GM19238 (cell line): ENCODE measurements at regions not wholly inside any gene's neighbourhood (a gene's known extent, or its start where the extent isn't known, plus 50 kb on each side); places are given as distances from the start of the nearest gene placed in this dataset.

Experiments used
- DNase-seq: peaks from one replicate; pipeline ENCODE4 v3.0.0; 2011; ENCODE audit warnings: low spot score; ENCODE audit not compliant: insufficient read length

DNA sequence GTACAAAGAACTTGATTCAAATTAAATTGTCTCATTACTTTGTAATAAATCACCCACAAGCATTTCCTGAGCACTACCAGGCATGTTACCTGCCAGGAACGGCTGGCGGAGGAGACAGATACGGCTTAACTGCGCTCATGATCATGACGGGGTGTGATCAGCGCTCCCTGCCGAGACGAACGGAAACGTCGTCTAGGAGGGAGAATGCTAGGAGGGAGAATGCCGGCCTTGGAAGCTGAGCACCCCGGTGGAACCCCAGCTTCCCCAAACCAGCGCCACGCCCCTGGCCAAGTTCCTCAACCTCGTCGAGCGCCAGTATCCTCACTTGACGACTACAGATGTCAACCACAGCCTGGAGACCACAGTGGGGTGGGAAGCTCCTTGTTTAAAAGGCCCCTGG lies 272.8 kb downstream of the CTTN start:
- no peak for DNase-seq

DNA sequence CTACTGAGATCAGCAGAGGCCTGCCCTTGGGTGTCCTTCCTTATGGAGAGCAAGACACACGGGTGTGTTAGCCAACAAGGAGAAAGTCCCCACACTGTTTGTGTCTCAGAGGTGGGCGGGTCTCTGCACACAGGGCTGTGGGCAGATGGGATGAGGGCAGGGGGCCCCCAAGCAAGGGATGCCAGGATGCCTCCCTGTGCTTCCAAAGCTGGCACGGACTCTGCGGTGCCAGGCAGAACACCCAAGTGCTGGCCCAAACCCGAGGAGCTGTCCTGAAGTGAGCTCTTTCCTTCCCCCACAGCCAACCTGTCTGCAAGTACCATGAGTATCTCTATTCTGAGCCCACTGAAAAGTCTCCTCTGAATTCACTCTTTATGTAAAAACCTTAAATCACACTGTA lies 273.3 kb downstream of the CTTN start:
- DNase-seq, result no peak

DNA sequence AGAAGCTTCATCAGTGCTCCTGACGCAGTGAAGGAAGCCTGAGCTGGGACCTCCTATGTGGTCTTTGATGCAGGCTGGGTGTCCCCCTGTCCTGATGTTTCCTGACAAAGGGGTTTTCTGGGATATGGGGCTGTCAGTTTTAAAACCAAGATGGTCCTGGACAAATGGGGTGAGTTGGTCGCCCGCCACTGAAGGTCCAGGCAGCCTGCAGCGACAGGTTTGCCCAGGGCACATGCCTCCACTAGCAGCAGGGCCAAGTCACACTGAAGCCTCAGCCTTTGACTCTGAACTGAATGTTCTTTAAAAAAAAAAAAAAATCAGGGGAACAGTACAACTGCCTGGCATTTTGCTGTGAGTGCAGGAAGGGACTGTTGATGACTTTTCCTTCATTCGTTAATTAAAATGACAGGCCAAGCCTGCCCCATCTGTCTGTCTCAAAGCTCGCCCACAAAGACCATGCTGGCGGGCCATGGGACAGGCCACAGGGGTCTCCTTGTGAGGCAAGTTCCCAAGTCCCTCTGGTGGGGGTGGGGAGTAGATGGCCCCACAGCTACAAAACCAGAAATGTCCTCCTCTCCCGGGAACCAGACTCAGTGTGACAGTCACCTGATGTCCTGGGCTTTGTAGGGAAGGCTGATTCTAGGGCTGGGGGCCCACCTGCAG lies 274.8 kb downstream of the CTTN start:
- no peak for DNase-seq

DNA sequence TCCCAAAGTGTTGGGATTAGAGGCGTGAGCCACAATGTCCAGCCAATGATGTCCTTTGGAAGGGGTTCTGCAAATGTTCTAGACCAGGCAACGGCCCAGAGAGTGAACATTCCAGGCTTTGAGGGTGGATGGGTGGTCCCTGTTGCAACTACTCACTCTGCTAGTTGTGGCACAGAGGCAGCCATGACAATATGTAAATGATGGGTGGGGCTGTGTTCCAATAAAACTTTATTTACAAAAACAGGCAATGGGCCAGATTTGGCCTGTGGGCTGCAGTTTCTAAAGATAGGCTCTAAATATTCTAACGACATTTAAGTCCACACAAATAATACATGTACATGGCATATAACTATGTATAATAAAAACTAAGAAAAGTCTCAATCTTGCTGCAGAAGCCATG lies 276.3 kb downstream of the CTTN start:
- DNase-seq, result no peak

DNA sequence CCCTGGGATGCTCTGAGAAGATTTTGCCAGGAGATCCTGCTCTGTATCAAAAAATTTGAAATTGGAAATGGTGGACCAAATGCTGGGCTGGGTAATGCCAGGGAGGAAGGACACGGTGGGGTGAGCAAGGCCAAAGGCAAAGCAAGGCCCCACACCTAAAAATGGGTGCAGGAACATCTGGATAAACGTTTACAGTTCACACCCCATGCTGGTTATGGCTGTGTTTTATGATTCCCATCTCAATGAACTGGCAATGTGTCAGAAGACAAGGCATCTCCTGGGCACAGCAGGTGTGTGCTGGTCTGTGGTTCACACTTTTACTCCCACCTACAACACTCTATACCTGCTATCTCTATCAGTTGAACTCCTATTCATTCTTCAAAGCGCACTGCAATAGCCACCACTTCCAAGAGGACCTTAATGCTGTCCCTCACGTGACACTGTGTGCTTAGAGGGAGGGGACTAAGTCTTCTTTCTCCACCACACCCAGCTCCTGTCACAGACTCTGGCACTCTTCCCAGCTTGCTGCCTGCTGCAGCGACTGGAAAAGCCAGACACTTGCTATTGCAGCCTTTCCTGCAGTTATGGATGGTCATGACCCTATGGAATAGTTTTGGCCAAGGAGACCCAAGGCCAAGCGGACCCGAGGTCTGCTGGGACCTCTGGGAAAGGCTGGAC lies 277.5 kb downstream of the CTTN start:
- DNase-seq, result no peak

DNA sequence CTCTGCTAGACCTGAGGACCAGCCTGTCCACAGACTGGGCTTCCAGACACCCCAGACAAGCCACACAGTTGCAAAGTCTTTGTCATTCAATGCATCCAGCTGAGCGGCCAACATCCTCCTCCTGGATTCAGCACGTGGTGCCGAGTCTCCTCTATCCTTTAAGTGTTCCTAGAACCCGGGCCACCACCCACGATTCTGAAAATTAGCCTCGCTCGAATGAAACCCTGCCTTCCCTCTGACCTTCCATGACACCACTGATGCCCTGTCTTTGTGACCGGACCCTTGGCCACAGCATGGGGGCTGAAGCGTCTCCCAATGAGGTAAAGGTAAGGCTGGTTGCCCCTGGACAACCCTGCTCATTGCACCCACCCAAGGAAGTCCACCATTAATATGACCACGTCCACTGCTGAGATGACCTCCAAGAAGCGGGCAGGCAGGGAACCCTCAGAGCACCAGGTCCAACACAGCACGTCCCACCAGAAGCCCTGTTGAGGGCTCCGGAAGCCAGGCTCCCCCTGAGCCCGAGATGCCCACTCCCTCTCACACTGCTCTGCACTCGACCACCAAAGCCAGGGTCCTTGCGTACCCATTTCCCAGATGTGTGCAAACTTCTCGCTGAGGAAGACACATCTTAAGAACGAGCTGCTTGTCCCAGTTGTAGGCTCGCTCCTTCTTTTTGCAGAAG lies 279.0 kb downstream of the CTTN start:
- no peak for DNase-seq

DNA sequence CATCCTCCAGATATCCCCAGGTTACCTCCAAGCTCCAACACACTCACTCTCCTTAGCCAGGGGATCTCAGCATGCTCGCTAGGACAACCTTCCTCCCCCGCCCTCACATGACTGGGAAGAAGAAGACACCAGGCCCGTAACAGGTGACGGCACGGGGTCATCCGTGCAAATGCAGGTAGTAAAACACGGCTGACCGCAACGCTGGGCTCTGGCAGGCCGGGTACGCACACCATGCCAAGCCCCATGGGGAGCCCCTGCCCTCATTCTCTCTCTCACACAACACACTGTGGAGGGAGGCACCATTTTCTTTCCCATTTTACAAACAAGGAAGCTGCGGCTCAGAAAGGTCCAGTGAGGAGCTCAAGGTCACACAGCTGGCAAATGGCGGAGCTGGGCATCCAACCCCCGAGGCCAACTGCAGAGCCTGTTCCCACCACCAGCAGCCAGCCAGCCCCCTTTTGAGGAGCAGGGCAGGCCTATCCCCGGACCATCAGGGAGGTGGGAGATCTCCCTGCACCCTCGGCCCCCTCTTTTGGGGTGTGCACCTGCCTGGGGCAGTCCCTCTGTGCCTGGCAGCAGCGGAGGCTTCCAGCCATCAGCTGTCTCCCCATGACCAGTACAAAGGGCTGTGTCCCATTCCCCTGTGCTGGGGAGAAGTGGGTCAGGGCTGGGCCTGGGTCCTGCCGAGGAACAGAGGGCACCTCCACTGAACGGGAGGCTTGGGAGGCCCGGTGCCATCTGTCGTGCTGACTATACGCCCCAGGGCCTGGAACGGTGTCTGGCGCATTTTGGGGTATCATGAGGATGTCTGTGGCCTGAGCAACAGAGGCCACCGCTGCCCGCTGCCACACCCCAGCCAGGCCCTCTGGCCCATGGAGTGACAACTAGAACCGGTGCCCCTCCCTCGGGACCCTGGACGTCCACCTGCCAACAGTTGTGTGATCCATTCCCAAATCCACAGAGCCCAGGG lies 280.9 kb downstream of the CTTN start:
- no peak for DNase-seq

DNA sequence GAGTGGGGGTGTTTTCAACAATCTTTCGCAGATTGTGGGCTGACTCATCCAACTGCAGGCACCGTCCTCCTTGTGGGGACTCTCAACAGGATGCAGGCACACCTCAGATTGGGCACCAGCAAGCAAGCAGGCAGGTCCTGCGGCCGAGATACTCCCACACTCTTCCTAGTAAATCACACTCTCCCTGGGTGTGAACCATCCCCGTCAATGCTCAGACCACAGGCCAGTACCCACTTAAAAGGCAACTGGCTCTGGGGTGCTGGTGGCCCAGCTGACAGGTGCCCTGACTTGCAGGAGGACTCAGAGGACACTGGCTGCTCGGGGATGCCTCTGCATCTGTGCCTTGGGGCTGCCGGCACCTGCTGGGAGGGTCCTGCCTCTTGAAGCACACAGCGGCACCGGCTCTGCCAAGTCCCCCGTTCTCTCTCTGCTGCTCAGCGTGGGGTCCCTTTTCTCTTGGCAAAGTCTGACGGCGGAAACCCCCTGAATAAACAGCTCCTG lies 282.5 kb downstream of the CTTN start:
- no peak for DNase-seq

DNA sequence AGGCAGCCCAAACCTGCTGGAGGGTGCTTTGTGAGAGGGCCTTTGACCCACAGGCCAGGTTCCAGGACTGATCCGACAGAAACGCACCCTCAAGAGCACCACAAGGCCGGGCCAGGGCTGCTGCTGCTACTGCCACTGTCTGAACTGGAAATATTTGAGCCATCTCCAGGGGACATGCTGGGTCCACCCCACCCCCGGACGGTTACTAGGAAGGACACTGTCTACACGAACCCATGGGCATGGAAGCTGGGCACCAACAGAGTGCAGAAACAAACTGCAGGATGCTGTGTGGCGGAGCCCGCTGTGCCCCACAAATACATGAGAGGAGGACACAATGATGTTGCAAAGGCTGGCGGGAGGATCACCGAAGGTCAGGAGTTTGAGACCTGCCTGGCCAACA lies 283.7 kb downstream of the CTTN start:
- no peak for DNase-seq

DNA sequence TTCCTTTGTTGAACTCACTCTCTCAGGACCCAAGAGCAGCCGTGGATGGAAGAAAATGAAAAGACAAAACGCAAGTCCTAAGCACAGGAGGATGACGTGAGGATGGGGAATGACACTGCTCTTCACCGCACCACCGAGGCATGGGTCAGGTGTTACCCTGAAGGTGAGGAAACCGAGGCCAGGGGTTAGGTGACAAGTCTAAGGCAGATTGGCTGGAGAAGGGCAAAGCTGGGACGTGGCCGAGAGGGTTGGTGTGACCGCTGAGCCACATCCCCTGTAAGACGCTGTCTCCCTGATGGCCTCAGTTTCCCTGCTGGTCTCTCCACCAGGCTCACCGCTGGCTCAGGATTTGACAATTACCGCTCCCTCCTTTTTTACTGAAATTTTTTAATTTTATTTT lies 284.4 kb downstream of the CTTN start:
- DNase-seq, result no peak

DNA sequence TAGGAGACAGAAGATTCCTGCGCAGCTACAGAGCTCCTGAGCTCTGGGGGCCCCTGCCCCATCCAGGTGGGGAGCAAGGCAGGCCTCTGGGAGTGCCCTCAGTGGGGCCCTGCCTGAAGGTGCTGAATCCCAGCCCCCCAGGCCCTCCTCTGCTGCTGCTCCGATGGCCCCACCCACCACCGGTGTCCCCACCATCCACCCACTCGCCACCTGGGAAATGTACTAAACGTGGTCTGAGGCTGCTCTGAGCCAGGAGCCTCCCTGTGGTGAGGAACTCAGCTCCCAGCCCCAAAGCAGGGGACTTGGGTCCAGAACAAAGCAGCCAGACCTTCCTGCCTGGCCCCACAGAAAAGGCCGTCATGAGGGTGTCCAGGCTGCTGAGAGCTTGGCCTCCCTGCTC lies 289.4 kb downstream of the CTTN start:
- DNase-seq, result no peak

DNA sequence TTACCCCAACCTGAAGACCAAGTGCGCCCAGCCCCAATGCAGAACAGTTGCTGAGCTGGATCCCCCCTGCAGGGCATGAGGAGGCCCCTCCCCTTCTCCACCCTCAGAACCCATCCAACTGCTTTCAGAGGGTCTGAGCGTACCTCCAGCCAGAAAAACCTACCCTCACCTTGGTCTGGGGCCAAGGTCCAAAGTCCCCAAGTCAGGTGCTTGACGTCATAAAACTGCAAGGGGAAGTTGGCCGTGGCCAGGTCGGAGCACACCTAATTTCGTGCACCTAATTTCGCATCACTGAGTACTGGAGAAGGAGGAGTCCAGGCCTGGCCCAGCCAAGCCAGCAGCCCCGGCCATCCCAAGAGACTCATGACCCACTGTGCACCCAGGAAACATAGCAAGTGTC lies 289.8 kb downstream of the CTTN start:
- no peak for DNase-seq

DNA sequence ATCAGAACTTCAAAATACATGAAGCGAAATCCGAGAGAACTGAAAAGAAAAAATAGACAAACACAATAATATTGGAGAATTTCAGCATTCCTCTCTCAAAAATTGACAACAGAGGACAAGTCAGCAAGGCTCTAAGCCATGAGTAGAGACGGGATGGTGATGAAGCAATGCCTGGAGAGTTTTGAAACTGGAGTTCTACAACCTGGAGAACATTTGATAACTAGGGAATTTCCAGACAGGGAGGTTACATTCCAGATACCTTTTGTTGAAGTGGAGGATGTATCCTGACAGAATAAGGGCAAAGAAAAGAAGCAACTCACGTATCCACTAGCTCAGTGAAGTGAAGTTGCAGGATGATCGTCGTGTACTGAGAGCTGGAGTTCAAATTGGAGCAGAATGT lies 291.4 kb downstream of the CTTN start:
- DNase-seq, result no peak

DNA sequence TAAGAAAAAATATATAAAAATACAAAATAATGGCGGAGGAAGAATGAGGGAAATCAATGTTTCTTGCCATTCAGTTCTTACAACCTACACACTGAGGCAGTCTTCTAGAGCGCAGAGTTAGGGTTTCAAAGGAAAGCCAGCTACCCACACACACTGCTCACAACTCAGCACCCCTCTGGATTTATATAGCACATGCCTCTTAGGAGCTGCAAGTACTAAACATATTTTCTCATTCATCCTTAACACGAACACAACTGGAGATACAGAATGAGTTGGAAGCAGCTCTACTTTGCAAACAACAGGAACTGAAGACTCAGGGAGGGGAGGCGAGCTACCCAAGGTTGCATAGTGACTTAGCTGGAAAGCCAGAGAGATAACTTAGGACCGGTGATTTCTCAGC lies 293.8 kb downstream of the CTTN start:
- no peak for DNase-seq

DNA sequence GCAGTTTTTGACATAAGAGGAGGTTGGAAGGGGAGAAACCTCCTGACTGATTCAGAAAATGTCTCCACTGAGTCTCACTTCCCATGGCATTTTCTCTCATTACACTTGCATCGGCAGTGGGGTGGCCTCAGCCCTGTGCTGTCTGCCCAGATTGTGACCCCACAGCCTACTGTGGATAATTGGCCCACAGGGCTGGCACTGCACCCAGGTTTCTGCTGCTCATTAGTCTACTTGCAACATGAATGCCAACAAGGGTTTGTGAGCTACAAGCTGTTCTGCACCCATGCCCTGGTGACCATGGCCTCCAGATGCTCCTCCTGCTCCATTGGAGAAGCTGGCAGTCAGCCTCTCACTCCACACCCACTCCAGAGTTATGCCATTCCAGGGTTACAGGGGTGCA lies 296.0 kb downstream of the CTTN start:
- DNase-seq, result no peak

DNA sequence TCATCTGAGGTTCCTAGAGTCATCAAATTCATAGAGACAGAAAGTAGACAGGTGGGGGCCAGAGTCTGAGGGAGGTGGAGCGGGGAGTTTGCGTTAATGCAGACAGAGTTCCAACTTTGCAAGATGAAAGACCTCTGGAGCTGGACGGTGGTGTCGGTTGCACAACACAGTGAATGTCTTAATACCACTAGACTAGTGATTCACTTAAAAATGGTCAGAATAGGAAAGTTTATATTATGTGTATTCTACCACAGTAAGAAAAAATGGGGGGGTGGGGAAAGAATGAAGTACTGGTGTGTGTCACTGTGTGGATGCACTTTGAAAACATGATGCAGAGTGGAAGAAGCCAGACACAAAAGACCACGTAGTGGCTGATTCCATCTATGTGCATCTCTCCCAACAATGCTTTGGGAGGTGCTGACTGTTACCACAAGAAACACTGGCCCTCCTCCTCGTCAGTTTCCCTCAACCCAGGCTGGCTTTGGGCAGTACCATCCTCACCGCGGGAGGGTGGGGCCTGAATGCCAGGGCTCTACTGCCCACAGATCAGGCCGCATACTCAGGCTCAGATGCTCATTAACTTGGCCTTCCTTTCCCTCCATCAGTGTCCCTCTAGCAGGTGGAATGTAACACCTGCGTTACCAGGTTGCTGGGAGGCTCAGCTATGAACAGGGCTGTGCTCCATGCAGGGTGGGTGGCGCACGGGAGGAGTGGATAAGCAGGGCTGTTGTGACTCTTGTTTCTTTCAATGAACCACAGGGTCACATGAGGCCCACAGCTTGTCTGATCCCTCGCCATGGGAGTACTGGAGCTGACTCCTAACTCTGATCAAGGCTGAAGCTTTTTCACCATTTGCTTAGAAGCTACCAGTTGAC lies 297.0 kb downstream of the CTTN start:
- DNase-seq, result no peak

DNA sequence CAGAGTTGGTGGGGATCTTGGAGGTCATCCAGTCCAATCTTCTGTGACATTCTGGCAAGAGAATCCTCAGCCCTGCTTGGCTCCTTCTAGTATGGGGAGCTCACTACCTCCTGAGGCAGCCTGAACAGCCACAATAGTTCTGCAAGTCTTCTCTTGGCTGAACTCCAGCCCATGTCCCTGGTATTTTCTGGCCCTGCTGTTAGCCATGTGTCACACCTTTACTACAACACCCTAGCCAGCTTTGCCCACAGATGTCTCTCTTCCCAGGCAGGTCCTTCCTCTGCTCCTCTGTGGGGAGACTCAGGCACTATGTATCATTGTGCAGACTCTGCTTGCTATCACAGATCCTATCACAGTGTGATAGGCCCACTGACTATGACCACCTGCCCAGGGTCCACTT lies 297.7 kb downstream of the CTTN start:
- no peak for DNase-seq

DNA sequence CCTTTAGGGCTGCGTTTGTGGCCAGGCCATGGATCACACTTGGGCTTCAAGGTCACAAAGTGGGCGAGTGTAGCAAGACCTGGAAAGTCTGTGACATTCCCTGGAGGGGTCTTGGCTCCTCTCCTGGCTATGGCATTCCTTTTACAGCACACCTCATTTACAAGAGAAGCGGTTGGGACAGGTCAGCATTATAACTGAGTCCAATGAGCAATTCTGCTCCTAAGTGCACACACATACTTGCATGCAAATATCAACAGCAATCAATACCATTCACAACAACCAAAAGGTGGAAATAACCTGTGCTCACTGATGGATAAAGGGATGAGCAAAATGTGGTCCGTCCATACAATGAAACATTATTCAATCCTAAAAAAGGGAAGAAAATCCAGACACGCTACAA lies 298.2 kb downstream of the CTTN start:
- DNase-seq, result no peak

DNA sequence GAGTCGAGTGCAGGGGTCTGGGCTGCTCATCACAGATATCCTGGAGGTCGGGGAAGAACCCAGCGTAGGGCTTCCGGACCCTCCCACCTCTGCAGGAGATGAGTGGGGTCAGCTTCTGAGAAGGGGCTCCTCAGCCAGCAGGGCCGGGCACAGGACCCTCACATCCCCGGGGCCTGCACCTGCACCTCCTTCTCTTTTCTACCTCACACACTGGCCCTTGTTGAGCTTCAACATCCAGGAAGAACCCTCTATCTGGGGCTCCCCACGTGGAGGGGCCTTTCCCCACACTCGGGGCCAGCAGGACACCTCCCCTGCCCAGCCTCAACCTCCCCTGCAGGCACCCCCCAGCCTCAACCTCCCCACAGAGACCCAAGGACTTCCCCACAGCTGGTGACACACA lies 299.4 kb downstream of the CTTN start:
- no peak for DNase-seq

DNA sequence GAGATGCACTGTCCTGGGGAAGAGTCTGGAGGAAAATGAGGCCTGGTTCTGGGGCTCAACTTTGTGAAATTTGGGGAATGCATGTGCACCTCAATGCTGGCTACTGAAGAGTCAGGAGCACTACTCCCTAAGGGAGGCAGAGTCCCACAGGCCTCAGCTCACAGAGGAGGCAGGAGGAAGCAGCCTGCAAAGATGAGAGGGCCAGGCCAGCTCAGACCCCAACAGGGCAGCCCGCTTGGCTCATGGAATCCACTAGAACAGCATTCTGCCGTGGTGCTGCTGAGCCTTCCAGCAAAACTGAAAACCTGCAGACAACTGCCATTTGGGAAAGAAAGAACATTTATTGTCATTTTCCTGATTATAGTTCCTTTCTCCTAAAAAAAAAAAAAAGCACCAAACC lies 300.5 kb downstream of the CTTN start:
- no peak for DNase-seq
